ENCODE measurements at regions not wholly inside any gene's neighbourhood (a gene's known extent, or its start where the extent isn't known, plus 50 kb on each side); places are given as distances from the start of the nearest gene placed in this dataset.

GRCh38 chr4:81814987-81815541 is 343.4 kb upstream of the RASGEF1B start:
- Histone ChIP-seq H3K27ac (ENCODE audit: low read depth, low read length) (no peak overlapping the region), H3K4me3 (ENCODE audit: low read depth, low read length) (no peak overlapping the region), H3K27me3 (ENCODE audit: control insufficient read depth, insufficient read depth, low read length) (no peaks in the 10 kb centered on the region), H3K9me3 (ENCODE audit: control insufficient read depth, insufficient read depth, low read length) (no peaks in the 10 kb centered on the region)
- no peak for TF ChIP-seq CTCF (IDR thresholded peaks at IDR 0.05; ENCODE audit: low read depth, low read length)
- CTCF ChIA-PET: no interaction called here
- DNase-seq (ENCODE audit: low read depth, low spot score): no peak
- POLR2A ChIA-PET: no interaction called here

- Histone ChIP-seq H3K27ac (ENCODE audit: low read depth, low read length) (no peak overlapping the region), H3K4me3 (ENCODE audit: low read depth, low read length) (no peak overlapping the region)
These were observed 340.0 kb upstream of the RASGEF1B start for GRCh38 chr4:81811562-81812293.

GRCh38 chr4:81808011-81808672 is 336.4 kb upstream of the RASGEF1B start:
- CTCF ChIA-PET: no interaction called here
- Histone ChIP-seq H3K4me3 (ENCODE audit: low read depth, low read length) (no peak overlapping the region), H3K27ac (ENCODE audit: low read depth, low read length) (no peak overlapping the region), H3K27me3 (ENCODE audit: control insufficient read depth, insufficient read depth, low read length) (no peaks in the 10 kb centered on the region), H3K9me3 (ENCODE audit: control insufficient read depth, insufficient read depth, low read length) (no peaks in the 10 kb centered on the region)
- POLR2A ChIA-PET: no interaction called here
- no peak for DNase-seq (ENCODE audit: low read depth, low spot score)
- no peak for TF ChIP-seq CTCF (IDR thresholded peaks at IDR 0.05; ENCODE audit: low read depth, low read length)

More at GRCh38 chr4:81811562-81812293, 340.0 kb upstream of the RASGEF1B start:
- no peak for DNase-seq (ENCODE audit: low read depth, low spot score)
- Histone ChIP-seq H3K9me3 (ENCODE audit: control insufficient read depth, insufficient read depth, low read length) (no peaks in the 10 kb centered on the region), H3K27me3 (ENCODE audit: control insufficient read depth, insufficient read depth, low read length) (no peaks in the 10 kb centered on the region)
- no peak for TF ChIP-seq CTCF (IDR thresholded peaks at IDR 0.05; ENCODE audit: low read depth, low read length)
- CTCF ChIA-PET: no interaction called here
- POLR2A ChIA-PET: no interaction called here

- CTCF ChIA-PET: no interaction called here
- DNase-seq (ENCODE audit: low read depth, low spot score): no peak
- no peaks in the 10 kb centered on the region for H3K27me3 ChIP-seq (ENCODE audit: control insufficient read depth, insufficient read depth, low read length)
- H3K9me3 ChIP-seq (ENCODE audit: control insufficient read depth, insufficient read depth, low read length): no peaks in the 10 kb centered on the region
- POLR2A ChIA-PET: no interaction called here
- H3K27ac ChIP-seq (ENCODE audit: low read depth, low read length): no peak overlapping the region
- H3K4me3 ChIP-seq (ENCODE audit: low read depth, low read length): no peak overlapping the region
- no peak for TF ChIP-seq CTCF (IDR thresholded peaks at IDR 0.05; ENCODE audit: low read depth, low read length)
These were observed 335.7 kb upstream of the RASGEF1B start for GRCh38 chr4:81807386-81807785.

- Histone ChIP-seq H3K4me3 (ENCODE audit: low read depth, low read length) (no peak overlapping the region), H3K27me3 (ENCODE audit: control insufficient read depth, insufficient read depth, low read length) (no peaks in the 10 kb centered on the region), H3K9me3 (ENCODE audit: control insufficient read depth, insufficient read depth, low read length) (no peaks in the 10 kb centered on the region), H3K27ac (ENCODE audit: low read depth, low read length) (no peak overlapping the region)
- DNase-seq (ENCODE audit: low read depth, low spot score): no peak
- ChIA-PET CTCF (interaction anchor here (0.6 kb wide), 1 partner anchor 339 kb away, joined by 3 read pairs; no protein-coding TSS in a partner anchor), POLR2A (no interaction called here)
- TF ChIP-seq CTCF (IDR thresholded peaks at IDR 0.05; ENCODE audit: low read depth, low read length): no peak
These were observed 334.8 kb upstream of the RASGEF1B start for GRCh38 chr4:81806485-81806884.
